ENCODE measurements at regions not wholly inside any gene's neighbourhood (a gene's known extent, or its start where the extent isn't known, plus 50 kb on each side); places are given as distances from the start of the nearest gene placed in this dataset.

DNA sequence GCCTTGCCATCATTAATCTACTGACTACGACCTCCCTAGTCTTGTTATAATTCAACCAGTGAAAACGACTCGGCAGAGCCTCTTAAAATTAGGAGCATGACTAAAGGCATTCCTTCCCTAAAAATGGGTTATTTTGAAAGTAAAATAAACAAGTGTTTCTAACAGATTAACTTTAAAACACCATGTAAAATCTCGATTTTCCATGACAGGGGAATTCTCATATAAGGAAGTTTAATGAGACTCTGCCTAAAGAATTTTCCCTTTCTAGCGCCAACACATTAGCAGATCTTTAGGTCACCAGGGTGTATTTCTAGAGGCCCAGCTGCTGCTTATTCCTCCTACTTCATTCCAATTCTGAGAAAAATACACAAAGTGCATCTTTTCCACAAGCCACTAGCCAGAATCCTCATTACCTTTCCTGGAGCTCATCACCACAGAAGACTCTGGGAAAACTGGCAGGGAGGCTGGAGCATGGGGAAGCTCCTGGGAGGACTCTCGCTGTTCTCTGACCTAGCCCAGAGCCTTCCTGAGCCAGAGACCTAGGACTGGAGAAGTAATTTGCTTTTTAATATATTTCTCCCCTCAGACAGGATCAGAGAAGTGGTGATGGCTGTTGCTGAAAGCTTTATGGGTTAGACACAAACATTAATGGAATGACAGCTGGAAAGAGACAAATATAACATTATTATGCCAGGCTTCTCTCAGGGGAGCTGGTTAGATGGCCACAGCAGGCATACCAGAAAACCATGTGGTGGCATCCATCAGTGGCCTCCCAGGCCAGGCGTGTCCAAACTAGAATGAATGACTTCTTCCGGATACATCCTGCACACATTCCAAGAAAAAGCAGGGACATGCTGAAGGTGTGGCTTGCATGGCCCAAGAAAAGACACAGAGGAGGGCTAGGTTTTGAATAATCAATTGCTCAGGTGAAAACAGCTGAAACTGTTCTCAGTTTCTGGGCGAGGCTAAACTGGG is 63.6 kb upstream of the CTTNBP2NL start:
- TF ChIP-seq SMC3 (IDR thresholded peaks at IDR 0.05; ENCODE audit: low read depth, low read length) (no peak), POLR2A (IDR thresholded peaks at IDR 0.05; ENCODE audit: low read depth, low read length) (no peak), RCOR1 (IDR thresholded peaks at IDR 0.05; ENCODE audit: insufficient replicate concordance, low read length) (no peak)
- TF ChIP-seq, protein P1, sequence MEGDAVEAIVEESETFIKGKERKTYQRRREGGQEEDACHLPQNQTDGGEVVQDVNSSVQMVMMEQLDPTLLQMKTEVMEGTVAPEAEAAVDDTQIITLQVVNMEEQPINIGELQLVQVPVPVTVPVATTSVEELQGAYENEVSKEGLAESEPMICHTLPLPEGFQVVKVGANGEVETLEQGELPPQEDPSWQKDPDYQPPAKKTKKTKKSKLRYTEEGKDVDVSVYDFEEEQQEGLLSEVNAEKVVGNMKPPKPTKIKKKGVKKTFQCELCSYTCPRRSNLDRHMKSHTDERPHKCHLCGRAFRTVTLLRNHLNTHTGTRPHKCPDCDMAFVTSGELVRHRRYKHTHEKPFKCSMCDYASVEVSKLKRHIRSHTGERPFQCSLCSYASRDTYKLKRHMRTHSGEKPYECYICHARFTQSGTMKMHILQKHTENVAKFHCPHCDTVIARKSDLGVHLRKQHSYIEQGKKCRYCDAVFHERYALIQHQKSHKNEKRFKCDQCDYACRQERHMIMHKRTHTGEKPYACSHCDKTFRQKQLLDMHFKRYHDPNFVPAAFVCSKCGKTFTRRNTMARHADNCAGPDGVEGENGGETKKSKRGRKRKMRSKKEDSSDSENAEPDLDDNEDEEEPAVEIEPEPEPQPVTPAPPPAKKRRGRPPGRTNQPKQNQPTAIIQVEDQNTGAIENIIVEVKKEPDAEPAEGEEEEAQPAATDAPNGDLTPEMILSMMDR (conservative IDR thresholded peaks at IDR 0.05; ENCODE audit: low read depth, low read length), result no peak
